GM04504 (cell line): ENCODE measurements at regions not wholly inside any gene's neighbourhood (a gene's known extent, or its start where the extent isn't known, plus 50 kb on each side); places are given as distances from the start of the nearest gene placed in this dataset.
A peak's percentile ranks its signal among the peaks of the same experiment; 100 is the strongest.

Experiments
- DNase-seq: peaks from one replicate; pipeline ENCODE4 v3.0.0-alpha.2; 2012; ENCODE audit warnings: low read depth

DNA sequence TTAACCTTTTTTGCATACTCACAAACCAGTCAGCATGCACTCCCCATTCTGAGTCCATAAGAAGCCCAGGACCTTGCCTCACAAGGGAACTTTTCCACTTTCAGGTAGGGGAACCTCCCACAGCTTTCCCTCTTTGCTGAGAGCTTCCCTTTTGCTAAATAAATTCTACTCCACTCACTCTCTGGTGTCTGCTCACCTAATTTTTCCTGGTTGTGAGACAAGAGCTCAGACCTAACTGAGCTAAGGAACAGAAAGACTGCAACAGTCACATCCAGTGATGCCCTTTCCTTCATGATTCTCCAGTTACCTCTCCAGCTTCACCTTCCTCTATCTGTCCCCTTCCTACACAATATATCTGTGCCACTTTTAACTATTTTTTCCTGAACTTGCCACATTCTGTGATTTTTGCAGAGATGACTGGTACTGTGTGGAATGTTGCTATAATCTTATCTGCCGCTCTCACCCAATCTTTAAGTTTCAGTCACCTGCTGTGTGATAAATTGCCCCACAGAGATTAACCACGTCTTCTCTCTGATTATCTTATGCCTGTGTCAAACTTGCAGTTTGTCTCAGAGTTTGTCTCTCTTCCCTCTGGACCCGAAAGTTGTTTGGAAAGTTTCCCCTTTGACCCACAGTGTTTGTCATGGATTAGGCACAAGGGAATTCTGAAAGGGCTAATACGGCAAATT lies 737.1 kb upstream of the FLRT2 start:
- DNase-seq = no peak

DNA sequence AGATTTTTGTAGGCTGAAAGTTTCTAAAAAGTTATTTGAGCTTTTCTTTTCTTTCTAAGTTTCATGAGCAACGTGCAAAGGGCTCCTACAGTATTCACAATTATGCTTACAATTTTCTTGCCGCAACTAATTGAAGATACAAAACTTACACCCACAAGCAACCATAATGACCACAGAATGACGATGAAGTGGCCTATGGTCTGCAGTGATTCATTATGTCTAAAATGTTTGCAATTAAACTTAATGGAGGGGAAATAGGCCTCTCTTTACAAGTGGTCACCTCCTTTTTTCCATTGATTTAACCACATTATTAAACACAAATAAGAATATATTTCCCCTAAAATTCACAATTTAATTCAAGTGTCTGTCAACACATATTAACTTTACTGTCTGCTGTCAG lies 732.6 kb upstream of the FLRT2 start:
- DNase-seq = no peak

DNA sequence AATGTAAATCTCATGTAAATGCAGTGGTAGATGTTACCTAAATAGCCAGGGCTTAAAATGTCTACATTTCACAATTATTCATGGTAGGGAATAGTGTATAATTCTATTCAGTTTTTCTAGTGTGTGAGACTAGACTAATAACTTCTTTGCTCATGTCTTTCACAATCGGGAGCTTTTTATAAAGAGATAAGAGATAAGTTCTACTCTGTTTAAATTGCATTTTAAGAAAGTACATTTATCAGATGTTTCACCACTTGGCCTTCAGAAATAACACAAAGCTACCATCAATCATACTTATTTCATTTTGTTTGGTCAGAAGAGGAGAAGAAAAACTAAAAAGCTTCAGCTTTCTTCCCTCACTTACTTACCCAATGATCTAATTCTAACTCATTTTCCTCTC lies 725.5 kb upstream of the FLRT2 start:
- DNase-seq = no peak

DNA sequence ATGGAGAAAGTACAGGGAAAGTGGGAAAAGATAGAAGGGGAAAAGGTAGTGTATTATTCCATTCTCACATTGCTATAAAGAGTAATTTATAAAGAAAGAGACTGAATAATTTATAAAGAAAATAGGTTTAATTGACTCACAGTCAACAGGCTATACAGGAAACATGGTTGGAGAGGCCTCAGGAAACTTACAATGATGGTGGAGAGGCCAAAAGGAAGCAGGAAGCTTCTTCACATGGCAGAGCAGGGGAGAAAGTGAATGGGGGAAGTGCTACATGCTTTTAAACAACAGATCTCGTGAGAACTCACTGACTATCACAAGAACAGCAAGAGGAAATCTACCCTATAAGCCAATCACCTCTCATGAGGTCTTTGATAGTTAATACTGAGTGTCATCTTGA lies 725.0 kb upstream of the FLRT2 start:
- DNase-seq = no peak

DNA sequence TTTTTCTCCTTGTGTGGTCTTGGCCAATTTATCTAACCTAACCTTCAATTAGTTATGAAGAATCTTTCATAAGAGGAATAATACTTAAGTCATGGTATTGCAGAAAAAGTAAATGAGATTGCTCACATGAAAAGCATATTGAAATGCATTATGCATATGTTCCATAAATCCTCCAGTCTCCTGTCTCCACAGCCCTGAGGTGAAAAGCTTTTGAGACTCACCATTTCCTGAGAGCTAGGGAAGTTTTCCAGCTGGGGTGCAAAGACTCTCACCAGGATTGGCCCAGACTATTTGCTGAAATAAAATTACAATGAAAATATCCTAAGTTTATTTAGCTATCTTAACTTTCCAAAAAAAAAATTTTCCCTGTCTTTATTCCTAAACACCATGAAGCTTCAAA lies 723.8 kb upstream of the FLRT2 start:
- DNase-seq = no peak

DNA sequence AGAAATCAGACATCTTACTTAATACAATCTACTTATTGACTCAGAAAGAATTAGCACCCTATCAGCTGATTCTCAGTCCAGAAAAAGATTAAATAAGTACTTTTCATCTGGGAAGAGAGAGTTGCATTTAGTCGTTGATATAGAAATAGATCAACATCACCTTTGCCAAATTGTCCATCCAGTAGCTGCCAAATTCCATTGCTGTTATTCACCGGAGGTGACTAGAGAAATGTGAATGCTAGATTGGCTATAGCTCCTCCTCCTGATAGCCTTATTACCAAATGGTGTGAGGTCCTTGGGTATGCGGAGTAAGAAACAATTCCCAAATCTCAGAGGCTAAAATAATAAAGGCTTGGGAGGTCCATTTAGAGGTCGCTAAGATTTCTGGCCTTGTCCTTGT lies 723.3 kb upstream of the FLRT2 start:
- DNase-seq = no peak

DNA sequence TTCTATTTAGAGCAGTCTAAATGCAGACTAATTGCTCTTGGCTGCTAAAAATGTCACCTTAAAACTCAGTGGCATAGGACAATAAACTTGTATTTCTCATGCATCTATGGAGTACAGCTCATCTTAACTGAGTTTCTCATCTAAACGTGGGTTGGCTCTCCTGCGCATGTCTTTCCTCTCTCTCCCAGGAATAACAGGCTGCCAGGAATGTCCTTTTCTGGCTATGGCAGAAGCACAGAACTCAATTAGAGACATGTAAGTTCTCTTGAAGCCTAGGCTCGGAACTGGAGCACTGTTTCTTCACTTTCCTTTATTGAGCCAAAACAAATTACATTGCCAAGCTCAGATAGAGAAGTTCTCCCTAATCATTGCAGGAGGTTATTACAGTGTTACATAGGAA lies 722.3 kb upstream of the FLRT2 start:
- no peak for DNase-seq

DNA sequence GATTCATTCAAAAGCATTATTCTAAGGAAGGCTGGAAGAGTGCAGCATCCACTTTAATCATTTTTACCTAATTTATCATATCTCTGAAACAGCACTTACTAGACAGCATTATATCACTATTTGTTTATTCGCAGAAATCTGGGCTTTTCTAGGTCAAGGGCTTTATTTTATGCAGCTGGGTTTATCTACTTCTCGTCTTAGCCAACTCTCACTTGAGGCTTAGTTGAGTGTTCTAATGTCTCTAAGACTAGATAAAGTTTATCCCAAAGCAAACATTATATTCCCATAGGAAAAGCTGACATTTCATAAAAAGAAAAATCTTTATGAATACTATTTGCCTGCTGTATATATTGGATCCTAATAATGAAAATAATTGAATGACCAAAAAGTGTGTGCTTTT lies 720.8 kb upstream of the FLRT2 start:
- no peak for DNase-seq

DNA sequence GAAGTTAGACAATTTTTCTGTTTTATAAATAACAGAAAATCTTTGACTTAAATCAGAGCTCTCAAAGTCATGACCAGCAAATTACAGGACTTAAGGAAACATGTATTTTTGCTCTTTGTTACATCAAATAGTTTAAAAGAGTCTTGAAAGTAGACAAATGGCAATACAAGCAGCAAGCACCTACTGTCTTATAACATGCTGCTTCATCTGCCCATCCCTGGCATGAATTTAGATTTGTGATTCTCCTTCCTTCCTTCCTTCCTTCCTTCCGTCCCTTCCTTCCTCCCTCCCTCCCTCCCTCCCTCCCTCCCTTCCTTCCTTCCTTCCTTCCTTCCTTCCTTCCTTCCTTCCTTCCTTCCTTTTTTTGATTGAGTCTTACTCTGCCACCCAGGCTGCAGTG lies 715.6 kb upstream of the FLRT2 start:
- DNase-seq = no peak

DNA sequence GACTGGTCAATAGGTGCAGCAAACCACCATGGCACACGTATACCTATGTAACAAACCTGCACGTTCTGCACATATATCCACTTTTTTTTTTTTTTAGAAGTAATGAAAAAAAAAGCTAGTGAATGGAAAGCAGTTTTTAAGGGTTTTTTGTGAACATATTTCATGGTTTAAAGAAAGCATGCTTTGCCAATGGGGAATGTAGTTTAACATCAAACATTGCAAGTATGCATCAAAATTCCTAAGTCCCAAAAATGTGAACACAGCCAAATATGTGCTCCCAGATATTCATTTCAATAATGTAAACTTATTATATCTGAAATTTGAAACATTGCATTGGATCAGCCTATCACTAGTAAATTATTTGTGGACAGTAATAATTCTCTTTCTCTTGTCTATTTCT lies 710.4 kb upstream of the FLRT2 start:
- DNase-seq = no peak

DNA sequence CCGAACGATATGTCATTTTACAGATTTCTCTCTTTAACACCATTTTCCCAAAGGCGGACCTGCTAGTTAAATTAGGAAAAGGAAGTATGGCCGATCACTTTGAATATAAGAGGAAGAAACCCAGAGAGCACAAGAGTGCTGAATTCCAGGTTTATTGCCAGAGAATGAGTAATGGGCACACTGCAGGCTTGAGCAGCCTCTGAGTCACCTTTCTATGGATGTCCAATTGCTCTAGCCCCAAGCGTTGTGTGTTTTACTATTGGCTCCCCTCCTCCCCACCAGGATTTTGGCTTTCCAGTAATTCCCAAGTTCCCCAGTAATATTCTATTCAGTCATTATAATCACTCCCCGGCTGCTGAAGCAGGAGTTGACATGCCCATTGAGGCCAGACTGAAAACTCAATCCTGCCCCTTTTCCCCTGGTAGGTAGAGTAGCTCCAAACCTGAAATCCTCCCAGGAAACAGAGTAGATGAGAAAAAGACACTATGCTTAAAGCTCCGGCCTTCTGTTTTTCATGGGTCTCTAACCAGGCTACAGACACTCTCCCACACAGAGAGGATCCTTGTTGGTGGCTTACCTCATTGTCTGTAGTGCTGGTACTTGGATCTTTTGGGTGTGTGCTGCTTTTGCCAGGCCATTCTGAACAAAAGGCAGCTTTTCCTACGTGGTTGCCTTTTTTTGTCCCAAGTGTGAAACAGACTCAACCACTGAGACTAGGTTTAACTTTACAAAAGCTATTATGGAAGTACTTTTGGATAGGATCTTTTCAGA lies 704.3 kb upstream of the FLRT2 start:
- peak; percentile 29 for DNase-seq

DNA sequence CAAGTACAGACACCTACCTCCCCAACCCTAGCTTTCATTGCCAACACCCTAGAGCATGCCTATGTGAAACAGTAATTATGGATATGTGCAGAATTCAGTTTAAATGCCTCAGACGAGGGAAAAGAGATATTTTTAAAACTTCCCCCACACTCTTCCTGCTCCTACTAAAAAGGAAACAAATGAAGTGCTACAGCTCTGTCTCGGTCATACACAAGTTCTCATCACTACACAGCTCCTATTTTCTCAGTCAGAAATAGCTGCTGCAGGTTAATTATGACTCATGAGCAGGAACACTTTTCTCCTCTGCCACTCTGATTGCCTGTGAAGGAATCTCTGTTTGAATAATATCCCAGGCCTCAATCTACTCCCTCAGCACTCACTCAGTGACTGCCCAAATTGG lies 703.6 kb upstream of the FLRT2 start:
- no peak for DNase-seq

DNA sequence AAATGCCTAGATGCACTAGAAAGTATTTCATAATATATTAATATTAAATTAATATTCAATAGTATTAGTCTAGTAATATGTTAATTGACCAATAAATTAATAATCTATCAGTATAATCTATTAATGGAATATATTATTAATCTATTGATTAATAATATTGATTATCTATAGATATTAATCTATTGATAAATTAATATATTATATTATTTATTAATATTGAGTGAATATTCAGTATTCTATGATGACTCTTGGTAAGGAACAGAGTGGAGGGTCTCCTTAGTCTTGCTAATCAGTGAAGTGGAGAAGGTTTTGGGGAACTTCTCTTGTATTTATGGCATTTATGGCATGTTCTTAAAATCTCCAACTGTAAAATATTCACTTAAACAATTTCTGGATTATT lies 679.3 kb upstream of the FLRT2 start:
- DNase-seq = no peak

DNA sequence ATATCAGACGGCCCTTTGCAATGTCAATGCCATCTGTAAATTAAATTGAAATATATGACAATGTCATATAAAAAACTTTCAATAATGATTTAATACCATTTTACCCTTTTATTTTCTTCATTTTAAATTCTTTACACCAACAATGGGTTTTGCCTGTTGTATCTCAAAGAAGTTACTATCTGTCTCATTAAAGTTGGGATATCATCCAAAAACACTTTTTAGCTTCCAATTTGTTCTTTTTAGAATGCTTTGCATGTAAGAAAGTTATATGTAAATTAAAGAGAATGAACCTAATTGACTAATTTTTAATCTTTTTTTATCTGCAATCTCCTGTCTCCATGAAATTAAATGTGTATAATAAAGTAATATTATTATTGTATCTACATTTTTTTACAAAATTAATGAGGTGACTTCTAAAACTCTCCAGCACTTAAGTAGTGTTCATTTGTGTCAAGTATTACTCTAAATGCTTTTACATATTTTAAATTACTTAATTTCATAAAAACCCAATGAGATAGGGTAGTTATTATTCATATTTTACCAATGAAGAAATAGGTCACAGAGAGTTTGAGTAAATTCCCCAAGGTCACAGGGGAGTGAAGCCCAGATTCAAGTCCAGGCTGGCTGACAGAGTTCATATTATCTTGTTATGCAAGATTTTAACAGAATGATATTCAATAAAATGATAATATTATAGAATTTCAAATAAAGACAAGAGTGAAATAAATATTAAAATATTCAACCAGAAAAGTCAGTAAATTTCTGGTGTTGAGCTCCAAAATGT lies 673.0 kb upstream of the FLRT2 start:
- no peak for DNase-seq

DNA sequence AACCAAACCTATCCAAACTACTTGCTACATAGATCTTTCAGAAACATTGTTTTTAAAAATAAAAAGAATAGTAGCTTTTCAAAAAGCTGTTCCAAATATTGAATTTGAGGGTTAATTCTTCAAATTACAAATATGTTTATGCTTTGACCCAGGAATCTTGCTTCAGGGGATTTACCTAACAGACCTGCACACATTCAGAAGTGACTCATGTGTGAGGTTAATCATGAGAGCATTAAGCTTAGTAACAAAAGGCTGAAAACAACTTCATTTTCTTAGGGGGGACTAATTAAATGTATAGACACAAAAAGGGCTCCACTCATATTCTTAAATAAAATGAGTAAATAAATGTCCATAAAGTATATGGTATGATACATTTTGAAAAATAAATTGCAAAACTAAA lies 672.4 kb upstream of the FLRT2 start:
- DNase-seq = no peak

DNA sequence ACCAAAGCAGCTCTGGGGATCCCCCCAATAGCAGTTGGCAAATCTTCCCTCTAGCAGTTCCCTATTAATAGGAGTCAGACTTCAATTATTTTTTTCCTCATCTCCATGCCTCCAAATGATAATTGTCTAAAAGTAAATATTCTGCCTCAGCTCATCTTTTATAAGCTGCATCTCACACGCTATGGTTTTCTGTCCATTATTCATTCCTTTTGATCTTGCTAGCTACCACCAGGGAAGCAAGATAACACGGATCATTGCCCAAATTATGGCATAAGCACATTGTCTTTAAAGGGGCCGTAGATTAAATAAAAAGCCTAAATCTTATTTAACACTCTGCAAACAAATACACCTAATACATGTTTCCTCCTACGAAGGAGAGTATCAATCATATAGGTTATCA lies 670.8 kb upstream of the FLRT2 start:
- DNase-seq = no peak

DNA sequence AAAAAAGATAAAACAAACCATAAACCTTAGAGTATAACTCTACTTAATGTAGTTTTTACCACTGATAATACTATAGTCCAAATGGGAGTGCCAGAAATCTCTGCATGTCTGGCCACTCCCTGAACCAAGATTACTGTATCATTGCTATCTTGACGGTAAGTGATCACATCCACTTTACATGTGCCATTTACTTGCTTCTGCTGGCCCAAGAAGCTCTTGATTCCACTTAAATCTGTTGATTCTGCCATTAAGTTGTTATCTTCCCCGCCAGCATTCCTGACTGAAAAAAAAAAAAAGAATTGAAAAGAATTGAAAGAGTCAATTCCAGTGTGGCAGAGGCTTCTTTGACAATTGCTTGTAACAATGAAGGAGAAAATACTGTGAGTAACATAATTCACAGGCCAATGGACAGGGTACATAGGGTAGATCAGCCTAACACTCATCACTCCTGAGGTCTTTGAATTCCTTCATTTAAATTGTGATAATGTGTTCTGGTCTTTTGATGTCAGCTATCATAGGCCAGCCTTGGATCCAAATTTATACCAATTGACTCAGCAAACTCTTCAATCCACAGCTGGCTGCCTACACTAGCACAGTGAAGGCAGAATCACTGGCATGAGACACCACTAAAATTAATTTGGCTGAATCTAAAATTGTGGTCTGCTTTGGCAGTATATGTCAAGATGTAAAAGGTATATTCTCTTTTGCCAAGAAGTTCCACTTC lies 665.2 kb upstream of the FLRT2 start:
- no peak for DNase-seq

DNA sequence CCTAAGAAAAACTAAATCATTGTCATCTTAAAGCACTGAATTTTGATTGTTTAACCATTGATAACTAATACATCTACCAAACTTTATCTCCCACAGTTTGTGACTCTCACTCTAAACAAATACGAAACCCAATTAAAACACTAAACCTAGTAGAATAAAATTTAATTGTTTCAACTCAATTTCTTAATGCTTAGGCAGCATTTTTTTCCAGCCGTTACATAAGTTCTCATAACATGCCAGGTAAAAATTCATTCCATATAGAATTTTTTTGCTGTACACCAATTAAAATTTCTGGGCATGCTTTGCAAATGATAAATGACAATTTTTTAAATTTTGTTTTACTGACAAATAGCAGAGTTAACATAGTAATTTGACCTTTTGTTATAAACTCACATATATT lies 658.2 kb upstream of the FLRT2 start:
- DNase-seq = no peak

DNA sequence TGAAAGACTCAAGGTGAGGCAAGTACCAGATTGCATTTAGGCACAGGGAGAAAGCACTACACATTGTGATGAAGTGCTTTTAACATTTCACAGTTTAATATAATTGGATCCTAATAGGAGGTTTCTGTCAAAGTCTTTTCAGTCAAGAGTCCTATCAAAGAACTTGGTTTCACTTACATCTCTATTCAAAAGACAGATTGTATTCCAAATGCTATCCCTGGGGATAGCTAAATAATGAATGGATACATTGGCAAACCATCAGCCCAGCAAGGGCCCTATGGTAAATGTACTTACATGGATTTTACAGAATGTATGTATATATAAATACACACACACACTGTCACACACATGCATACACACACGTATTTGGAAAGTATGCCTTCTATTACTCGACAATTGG lies 655.5 kb upstream of the FLRT2 start:
- DNase-seq = no peak

DNA sequence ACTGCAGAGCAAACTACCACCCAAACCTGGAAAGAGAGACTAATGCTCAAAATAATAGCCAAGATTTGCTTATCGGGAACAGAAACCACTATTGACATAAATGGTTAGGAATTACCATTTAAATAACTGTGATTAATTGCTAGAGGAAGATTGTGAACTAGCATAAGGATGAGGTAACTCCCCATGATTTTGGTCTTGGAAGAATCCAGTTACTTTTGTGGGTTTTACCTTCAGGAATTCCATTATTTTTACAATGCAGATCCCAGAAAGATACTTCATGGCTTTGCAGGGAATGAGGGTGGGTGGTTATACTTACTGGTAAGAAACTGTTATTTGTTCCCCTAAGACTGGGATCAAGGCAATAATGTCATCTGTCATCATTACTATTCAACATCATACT lies 652.9 kb upstream of the FLRT2 start:
- no peak for DNase-seq

DNA sequence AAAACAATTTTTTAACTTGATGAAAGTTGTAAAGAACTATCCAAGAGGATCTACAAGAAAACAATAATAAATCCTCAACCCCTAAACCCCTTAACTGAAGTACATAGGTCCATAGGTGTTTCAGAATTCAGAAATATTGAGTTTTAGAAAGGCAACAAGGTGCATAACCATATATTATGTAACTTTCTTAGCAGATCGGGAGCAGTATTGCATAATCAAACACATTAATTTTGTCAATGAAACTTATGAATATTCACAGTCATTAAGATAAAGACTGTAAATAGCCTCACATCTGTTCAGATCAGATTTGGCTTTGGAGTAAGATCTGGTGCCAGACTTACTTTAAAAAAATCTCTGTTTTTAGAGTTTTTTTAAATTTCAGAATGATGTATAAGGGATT lies 647.1 kb upstream of the FLRT2 start:
- DNase-seq = no peak

DNA sequence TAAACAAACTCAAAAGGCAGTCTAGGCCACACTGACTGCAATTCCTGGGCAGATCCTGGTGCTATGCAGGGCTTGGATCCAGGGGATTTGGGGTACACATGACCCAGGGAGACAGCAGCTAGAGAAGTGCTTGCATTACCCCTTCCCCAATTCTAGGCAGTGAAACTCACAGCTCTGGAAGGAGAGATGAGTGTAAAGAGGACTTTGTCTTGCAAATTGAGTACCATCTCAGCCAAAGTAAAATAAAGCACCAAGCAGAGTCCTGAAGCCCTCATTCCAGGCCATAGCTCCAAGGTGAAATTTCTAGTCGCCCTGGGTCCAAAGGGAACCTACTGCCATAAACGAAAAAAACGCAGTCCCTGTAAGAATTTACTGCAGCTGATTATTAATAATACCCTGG lies 644.9 kb upstream of the FLRT2 start:
- DNase-seq = no peak

DNA sequence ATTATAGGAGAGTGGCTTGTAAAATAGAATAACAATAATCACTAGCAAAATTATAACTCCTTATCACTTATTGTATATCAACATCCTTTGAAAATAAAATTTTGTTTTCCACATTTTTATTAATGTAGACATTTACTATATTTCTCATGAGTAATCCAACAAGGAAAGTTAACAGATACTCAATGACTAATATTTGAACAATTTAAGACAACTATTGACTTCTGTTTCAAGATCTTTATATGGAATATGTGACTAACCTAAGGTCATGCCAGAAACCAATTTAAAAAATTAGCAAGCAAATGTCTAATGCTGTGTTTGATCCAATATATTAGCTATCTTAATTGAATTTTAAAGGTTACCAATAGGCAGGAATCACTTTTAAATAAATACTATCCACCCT lies 638.5 kb upstream of the FLRT2 start:
- no peak for DNase-seq
